M059J (cell line): ENCODE measurements at regions not wholly inside any gene's neighbourhood (a gene's known extent, or its start where the extent isn't known, plus 50 kb on each side); places are given as distances from the start of the nearest gene placed in this dataset.
"Not testable (repeated sequence)": the region's sequence is repeated elsewhere in the genome, so short reads cannot be mapped to it uniquely, and the experiment has no call there.

ENCODE experiments used
- DNase-seq: peaks from one replicate; pipeline ENCODE4 v3.0.0-alpha.2; 2012; ENCODE audit warnings: low read depth

DNA sequence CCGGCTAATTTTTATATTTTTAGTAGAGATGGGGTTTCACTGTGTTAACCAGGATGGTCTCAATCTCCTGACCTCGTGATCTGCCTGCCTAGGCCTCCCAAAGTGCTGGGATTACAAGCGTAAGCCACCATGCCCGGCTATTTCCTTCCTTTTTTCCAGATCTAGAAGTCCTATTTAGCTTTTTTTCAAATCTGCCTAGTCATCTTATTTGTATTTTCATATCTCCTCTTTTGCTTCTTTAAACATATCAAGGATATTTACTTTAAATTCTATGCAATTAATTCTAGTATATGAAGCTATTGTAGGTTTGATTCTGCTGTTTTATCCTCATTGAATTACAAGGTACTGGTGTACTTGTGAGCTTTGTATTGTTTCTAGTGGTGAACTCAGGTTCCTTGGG is 119.1 kb downstream of the MACIR start:
- not testable (repeated sequence) for DNase-seq

DNA sequence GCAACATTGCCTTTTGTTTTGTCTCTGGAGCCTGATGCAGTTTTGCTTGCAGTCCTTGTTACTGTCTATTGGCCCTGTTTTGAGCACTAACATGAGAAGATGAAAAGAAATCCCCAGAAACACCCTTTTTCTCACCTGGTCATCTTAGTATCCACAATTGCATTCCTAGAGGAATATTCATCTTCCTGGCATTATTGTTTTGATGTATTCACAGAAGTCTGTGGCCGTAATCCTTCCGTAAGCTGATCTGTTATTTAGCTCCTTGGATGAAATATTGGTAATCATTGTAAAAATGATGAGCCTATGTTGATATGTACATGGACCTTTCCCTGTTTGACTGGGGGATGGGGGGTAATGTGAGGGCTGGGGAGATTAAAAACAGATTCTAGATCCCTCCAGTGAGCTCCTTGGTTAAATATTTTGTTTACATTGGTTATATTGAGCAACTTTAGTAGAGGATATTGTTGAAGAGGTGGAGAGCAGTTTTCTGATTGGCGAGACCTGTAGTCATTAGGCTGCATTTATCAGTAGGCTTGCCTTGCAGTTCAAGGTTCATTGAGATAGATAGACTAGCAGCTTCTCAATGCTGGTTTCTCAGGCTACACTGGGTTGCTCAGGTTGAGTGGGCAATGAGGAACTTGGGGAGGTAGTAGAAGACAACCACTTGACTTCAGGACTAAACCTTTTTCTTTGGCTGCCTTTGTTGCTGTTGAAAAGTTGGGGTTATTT is 117.5 kb downstream of the MACIR start:
- DNase-seq: no peak

DNA sequence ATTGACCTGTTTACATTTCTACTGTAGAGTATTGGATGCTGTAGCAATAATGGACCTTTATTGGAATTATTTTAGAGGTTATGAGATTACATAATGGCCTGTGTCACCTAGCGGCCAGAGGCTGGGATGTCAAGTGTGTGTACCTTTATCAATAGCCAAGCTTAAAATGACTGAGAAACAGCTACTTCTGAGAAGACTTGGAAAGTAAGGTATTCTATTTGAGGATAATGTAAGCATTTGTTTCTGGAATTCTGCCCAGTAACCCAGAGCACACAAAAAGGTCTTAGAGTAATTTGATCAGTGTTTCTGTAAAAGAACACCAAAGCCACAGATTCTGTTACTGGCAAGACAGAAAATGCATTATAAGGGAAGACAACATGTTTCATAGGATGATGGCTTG is 116.8 kb downstream of the MACIR start:
- DNase-seq: peak; percentile 82

DNA sequence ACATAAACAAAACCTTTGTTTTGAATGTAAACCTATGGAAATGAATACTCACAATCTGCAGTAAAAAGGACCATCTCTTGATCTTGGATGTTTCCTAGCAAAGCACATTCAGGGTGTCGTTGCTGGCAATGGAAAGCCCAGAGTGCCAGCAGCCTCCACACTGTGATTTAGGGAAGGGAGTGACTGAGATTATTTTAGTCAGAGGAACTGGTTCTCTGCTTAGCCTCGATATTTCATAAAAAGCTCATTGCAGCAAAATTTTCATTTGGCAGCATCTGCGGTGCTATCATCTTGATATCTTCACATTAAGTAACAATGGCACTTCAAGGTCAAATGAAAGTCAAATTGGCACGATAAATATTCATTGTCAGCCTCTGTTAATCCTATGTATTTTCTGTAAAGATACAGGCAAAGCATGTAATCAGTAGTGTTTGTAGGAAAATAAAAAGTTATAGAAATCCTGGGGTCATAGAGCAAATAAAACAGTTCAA is 116.0 kb downstream of the MACIR start:
- no peak for DNase-seq

DNA sequence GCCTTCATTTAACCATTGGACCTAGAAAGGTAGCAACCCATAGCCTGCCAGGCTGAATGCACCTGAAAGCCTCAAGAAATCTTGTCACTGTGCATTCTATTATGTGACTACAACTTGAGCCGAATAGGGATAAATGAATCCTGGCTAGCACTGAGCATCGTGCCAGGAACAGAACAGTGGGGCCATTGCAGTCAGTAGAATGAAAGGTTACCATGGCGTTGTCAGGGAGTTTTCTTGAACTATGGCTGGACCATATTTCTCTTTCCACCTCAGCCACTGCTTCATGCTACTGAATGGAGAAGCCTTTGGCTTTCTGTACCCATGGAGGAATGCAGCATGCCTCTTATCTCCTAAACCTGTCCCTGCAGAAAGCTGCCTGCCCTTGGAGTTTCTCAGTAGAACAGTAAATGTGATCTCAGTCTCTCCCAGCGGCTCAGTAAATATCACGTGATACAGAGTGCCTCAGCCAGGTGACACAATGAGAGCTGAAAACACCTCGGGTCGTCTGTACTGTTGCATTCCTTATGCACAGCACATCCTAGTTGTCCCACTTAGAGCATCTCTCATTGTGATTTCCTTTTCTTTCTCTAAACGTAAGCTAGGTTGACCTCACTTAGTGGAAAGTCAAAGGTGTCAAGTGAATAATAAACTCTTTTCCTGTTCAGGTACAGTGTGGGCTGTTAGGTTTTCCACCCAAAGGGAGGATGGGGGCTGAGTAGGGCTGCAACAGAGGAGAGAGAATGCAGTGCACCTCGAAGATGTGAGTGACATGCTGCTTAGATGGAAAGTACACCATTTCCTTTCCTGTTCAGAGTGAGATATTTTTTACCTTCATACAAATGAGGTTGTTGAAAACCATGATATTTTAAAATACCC is 115.3 kb downstream of the MACIR start:
- DNase-seq: no peak

DNA sequence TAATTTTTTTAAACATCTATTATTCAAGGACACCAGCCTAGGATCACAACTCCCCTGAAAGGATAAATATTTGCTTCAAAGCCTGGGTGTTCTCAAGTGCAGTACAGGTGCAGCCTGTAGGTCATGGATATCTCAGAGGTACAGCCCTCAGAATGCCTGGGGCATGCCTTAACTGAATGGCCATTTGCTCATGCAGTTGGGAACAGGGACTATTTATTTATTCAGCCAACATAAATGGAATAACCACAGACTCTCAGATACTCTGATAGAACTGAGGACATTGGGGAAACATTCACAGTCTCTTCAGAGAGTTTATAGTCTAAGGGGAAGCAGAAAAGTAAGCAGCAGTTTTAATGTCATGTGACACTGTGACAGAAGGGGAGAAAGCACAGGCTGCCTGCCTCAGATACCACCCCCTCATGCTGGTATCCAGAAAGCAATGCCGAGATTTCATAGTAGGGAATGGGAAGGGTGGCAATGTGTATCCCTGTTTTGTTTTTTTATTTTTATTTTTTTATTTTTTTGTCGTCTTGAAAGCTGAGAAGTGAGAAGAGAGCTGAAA is 112.6 kb downstream of the MACIR start:
- DNase-seq: peak; percentile 55

DNA sequence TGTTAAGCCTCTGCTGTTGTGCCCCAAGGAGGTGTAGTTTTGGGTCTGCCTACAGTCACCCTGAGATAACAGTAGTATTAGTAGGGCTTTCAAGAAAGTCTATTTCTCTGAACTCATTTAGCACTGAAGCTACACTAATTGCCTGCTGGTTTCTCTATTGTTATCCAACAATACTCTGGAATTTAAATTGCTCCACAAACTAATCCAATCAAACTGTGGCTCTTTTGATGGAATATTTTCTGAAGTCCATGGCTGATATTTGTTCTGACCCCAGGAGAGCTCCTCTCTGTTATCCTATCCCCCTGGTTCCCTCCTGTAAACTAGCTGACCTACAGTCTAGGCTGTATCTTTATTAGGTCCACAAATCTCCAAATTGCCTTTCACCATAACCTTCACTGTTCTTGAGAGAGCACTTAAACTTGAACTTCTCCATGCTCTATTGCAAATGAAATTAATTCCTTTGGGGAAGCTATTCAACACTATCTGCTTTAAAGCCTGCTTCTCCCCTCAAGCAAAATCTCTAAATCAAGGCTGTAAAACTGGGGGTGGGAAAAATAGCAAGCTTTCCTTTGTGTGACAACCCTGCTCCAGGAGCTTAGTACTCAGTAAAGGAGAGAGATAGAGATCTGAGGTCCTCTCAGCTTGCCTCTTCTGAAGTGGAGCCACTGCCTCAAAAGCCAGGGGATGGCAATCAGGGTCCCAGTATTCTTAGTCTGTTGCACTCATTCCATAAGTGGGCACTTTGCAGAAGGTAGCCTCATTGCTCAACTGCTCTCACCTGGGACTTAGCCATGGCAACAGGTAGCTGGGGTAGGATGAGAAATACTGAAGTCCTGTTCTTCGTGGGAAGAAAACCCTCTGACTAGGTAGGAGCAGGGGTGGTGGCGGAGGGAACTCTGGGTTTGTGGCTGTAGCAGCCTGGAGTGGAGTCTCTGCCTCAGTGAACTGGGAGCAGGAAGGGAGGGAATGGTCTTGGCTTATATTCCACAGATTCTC is 110.9 kb downstream of the MACIR start:
- no peak for DNase-seq

DNA sequence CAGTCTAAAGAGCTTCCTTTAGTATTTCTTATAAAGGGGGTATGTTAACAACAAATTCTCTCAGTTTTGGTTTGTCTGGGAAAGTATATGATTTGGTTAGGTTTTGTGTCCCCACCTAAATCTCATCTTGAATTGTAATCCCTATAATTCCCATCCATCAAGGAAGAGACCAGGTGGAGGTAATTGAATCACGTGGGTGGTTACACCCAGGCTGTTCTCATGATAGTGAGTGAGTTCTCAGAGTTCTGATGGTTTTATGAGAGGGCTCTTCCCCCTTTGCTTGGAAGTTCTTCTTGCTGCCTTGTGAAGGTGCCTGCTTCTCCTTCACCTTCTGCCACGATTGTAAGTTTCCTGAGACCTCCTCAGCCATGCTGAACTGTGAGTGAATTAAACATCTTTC is 109.1 kb downstream of the MACIR start:
- DNase-seq: no peak

DNA sequence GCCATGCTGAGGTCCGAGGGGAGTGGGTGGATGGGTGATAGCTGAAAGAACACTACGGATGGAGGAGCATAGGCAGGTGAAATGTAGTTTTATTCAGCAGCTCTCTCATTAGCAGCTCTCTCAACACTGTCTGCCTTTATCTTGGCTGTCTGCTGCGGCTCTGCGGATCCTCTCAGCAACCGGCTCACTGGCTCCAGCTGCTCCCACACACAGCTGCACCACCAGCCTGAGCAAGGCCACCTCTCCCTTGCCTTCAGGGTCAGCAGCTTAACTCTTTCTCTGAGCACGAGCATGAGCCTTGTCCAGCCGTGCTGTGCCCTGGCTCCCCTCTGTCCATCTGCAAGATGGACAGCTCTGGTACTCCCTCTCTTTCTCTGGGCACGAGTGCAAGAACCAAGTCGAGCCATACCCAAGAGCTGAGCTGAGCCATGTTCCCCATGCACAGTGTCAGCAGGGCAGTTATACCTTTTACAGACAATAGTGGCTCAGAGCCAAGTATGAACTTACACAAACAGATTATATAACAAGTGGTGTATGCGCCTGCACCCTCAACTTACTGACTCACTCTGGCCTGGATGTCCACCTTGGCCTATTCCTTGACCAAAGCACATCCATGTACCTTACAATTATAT is 108.5 kb downstream of the MACIR start:
- DNase-seq: no peak

DNA sequence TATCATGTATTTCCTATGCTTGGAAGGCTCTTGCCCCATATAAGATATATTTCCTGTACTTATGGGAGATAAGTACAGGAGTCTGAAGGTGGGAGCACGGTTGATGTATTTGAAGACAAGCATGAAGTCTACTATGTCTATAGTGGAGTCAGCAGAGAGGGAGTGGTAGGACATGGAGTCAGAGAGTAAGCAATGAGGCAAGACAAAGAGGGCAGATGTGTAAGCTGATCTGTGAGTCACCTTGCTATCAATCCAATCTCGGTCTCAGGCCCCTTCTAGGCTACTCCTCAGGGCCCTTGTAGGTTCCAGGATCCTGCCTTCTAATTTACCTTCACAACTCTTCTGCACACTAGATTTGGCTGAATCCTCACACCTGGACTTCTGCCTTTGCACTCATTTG is 105.5 kb downstream of the MACIR start:
- peak; percentile 53 for DNase-seq

DNA sequence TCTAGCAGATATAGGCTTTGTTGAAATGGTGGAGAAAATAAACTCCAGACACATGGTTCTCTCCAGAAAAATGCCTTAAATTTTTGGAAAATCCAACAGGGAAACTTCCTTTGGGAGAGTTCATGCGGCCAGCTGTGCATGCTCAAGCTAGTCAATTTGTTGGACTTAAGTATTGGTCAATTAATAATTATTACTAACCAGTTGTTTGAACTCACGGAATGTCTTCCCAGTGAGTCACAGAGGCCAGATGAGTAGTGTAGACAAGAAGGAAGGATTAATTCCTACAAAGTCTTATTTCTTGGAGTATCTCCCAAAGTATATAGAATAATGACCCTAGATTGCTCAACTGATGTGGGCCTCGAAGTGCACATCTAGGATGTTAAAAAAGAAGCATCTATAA is 103.6 kb downstream of the MACIR start:
- no peak for DNase-seq

DNA sequence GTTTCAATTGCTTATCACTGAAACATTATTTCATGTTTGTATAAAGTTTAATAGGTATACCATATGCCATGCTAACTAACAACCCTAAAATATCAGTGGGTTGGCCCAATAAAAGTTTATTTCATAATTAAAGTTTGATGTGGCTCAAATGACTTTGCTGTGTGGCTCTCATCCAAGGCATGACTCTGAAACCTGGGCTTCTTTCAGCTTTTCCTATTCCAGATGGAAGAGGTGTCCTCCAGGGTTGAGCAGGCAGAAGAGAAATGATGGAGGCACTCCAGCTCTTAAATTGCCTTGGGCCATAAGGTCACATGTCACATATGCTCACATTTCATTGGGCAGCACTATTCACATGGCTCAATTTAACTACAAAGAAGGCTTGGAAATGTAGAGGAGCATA is 101.9 kb downstream of the MACIR start:
- no peak for DNase-seq

DNA sequence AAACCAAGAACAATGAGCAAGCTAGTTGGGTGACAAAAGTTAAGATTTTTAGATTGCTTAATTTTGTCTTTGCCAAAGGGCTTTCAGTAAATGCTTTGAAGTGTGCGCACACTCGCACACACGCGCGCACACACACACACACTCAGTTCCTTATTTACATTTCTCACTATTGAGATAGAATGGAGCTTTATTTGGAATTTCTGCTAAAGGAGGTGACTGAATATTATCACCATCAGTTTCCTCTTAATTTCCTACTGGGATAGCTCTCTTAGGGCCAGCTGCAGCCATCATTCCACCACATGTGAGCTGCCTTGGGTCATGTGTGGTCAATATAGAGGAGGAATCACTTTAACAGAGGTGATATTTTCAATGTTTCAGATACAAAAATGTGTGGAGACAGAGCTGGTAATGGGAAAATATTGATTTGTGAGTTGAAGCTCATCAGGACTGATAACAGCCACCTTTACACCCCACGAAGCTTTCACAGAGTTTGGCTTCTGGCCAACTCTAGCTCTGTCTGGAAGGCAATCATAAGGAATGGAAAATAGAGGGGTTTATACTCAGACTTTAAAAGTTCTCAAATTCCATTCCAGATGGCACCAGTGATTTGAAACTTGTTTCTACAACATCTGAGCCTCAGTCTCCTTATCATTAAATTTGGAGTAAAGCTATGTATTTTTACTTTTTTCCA is 99.9 kb downstream of the MACIR start:
- no peak for DNase-seq

DNA sequence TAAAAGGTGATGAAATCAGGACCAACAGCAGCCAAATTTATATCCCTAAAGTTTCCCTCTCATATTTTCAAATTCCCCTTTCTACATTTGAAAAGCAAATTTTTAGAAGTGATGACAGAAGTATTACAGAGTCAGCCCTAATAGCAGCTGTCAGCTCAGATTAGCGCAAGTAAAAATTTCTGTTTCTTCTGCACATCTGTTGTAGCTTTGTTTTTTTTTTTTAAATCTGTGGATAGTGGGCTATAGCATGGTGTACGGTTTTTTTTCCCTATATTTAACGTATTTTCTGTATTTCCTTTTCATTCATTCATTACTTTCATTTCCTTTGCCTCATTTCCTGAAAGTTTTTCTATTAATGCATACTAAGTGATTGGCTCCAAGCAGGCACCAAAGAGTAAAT is 99.1 kb downstream of the MACIR start:
- no peak for DNase-seq

DNA sequence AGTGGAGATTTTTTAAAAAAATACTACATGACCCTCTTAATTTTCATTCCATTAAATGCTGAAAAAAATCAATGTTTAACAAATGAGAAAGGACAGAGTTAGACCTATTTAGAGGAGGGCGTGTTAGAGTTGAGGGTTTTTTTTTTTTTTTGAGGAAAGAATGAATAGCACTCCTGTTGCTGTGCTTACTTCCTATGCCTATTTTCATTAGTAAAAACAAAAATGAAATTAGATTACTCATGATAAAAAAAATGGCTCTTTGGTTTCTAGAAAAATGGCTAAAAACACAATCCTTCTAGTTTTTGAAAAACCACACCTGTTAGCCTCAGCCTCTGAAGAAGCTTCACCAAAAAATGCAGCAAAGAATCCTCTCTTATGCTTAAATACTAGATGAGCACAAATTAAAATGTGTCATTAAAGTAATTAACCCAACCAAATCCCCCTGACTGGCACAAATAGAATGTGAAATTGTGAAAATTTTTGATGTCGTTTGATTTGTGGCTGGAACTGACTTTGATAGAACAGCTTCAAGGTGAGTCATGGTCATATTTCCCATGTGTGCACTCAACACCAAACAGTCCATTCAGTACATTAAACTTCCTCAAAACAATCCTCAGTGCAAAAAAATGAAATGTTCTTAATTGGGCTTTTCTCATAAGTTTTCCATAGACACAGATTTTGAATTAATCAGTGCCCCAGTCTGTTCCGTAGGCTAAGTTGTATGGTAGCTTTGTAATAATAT is 98.0 kb downstream of the MACIR start:
- peak; percentile 40 for DNase-seq

DNA sequence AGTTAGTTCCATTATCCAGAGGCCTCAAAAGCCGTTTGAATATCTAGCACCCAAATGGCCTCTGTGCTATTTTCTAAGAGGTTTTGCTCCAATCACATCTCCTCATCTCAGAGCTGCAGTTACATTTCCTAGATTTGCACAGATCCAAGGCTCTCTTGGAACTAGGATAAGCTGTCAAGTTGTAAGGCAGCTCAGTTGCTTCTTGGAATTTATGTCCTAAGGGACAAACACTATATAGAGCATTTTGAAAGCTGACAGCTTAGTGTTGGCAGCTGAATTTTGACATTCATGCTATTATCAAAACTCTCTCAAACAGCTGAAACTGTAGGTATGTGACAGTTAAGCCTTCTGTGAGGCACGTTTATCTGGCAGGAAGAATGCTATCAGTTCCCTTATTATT is 97.0 kb downstream of the MACIR start:
- DNase-seq: no peak

DNA sequence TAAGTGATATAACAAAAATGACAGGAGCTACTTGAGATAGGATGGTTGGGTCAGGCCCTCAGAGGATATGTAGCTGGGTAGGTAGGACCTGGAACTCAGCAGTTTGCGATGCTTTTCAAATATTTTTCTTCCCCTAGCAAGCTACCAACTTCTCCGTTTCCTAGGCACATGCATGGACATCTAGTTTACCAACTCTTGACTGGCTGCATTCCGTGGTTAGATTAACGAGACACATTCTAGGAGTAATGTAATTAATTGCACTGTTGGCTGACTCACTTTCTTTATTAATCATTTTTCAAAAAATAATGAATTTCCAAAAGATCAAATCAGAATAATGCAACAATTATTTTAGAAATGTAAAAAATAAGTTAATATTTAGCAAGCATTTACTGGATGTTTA is 95.9 kb downstream of the MACIR start:
- no peak for DNase-seq

DNA sequence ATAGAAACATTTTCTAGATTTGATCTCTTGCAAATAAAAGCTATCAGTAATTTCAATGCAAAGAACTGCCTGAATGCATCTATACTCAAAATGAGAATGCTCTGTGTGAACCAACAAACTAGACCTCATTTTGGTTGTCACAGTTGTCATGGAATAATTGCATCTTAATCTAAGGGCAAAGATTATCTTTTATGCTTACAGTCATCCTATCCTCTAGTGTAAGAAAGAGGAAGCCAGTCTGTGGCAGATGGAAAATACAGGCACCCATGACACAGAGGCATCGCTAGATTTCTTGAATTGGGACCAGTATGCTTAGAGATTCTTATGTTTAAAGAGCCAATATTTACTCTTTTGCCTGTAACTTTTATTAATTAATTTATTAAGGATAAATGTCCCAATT is 95.0 kb downstream of the MACIR start:
- no peak for DNase-seq

DNA sequence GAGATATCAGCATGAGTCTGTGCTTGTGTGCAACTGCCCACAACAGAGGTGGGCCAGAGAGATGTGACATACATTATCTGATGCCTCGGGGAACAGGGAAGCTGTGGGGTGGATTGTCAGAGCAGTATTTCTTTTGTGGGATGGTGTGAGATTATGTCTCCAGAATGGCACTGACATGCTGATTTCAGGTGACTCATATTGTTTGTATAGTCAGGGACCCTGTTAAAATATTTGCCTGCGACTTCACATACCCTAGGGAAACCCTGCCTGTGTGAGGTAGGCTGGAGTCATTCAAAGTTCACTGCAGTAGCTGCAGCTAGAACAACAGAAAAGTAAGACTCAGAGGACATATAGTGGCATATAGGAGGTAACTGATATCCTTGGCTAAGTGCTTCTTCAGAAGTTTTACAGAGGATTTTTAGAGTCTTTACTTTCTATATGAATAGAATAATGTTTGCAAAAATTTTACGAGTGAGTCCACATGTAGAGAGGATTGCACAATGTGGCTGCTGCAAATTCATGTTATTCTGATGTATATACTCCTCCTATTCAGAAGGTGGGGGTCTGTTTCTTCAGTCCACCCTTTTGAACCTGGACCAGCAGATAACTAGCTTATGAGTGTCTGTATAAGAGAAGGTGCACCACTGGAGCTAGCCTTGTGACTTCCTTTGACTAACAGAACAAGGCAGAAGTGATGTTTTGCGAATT is 89.3 kb downstream of the MACIR start:
- peak; percentile 70 for DNase-seq
